ENCODE measurements at regions not wholly inside any gene's neighbourhood (a gene's known extent, or its start where the extent isn't known, plus 50 kb on each side); places are given as distances from the start of the nearest gene placed in this dataset.

GRCh38 chr3:145182196-145182911 is 978.6 kb downstream of the PLOD2 start:
- TF ChIP-seq POLR2A (IDR thresholded peaks at IDR 0.05) (no peak), CTCF (IDR thresholded peaks at IDR 0.05) (no peak), POLR2AphosphoS5 (IDR thresholded peaks at IDR 0.05) (no peak)
- Histone ChIP-seq H3K27ac (no peak overlapping the region), H3K4me3 (peak overlapping the region in 2 of 3 donors; percentile 13 to 51), H3K9me3 (no peaks in the 10 kb centered on the region), H3K27me3 (no peaks in the 10 kb centered on the region), H3K36me3 (no peaks in the 10 kb centered on the region), H3K4me1 (no peaks in the 10 kb centered on the region)
- intact Hi-C loops (cut with DNase I; ENCODE audit: low total_unique reads), result no loop called here
- no peak for DNase-seq (ENCODE audit: low spot score in 2 of 2)

- Histone ChIP-seq H3K9me3 (no peaks in the 10 kb centered on the region), H3K36me3 (no peaks in the 10 kb centered on the region), H3K4me1 (no peaks in the 10 kb centered on the region), H3K27me3 (no peaks in the 10 kb centered on the region), H3K4me3 (no peak overlapping the region), H3K27ac (no peak overlapping the region)
- intact Hi-C loops (cut with DNase I; ENCODE audit: low total_unique reads), result no loop called here
- no peak for DNase-seq (ENCODE audit: low spot score in 2 of 2)
- TF ChIP-seq POLR2AphosphoS5 (IDR thresholded peaks at IDR 0.05), result no peak
- TF ChIP-seq CTCF (IDR thresholded peaks at IDR 0.05), result no peak
- TF ChIP-seq POLR2A (IDR thresholded peaks at IDR 0.05), result no peak
Measured at GRCh38 chr3:145183261-145183660, 977.7 kb downstream of the PLOD2 start.

GRCh38 chr3:145188079-145188770 is 972.8 kb downstream of the PLOD2 start:
- TF ChIP-seq POLR2AphosphoS5 (IDR thresholded peaks at IDR 0.05) (no peak), CTCF (IDR thresholded peaks at IDR 0.05) (no peak), POLR2A (IDR thresholded peaks at IDR 0.05) (no peak)
- no peak overlapping the region for H3K27ac ChIP-seq
- H3K4me3 ChIP-seq, result no peak overlapping the region
- no peak for DNase-seq (ENCODE audit: low spot score in 2 of 2)
- intact Hi-C loops (cut with DNase I; ENCODE audit: low total_unique reads), result no loop called here
- no peaks in the 10 kb centered on the region for H3K36me3 ChIP-seq
- H3K27me3 ChIP-seq, result no peaks in the 10 kb centered on the region
- peaks cover 0 to 4% of the 10 kb centered on the region in 2 donors for H3K9me3 ChIP-seq
- no peaks in the 10 kb centered on the region for H3K4me1 ChIP-seq

- Histone ChIP-seq H3K27ac (no peak overlapping the region), H3K36me3 (no peaks in the 10 kb centered on the region), H3K4me3 (no peak overlapping the region), H3K27me3 (no peaks in the 10 kb centered on the region), H3K4me1 (no peaks in the 10 kb centered on the region), H3K9me3 (peaks cover 0 to 4% of the 10 kb centered on the region in 2 donors)
- TF ChIP-seq CTCF (IDR thresholded peaks at IDR 0.05) (no peak), POLR2A (IDR thresholded peaks at IDR 0.05) (no peak), POLR2AphosphoS5 (IDR thresholded peaks at IDR 0.05) (no peak)
- intact Hi-C loops (cut with DNase I; ENCODE audit: low total_unique reads), result no loop called here
- DNase-seq (ENCODE audit: low spot score in 2 of 2), result no peak
Measured at GRCh38 chr3:145190138-145190537, 970.8 kb downstream of the PLOD2 start.

- no peak for TF ChIP-seq POLR2A (IDR thresholded peaks at IDR 0.05)
- TF ChIP-seq CTCF (IDR thresholded peaks at IDR 0.05), result no peak
- no peak for TF ChIP-seq POLR2AphosphoS5 (IDR thresholded peaks at IDR 0.05)
- H3K27ac ChIP-seq, result no peak overlapping the region
- no peak for DNase-seq (ENCODE audit: low spot score in 2 of 2)
- intact Hi-C loops (cut with DNase I; ENCODE audit: low total_unique reads), result no loop called here
- H3K4me3 ChIP-seq, result no peak overlapping the region
- H3K36me3 ChIP-seq, result no peaks in the 10 kb centered on the region
- H3K4me1 ChIP-seq, result no peaks in the 10 kb centered on the region
- peaks cover 0 to 4% of the 10 kb centered on the region in 2 donors for H3K9me3 ChIP-seq
- H3K27me3 ChIP-seq, result no peaks in the 10 kb centered on the region
Measured at GRCh38 chr3:145190761-145191160, 970.2 kb downstream of the PLOD2 start.

All from breast epithelium (tissue), 4 donors.